Esophagus squamous epithelium (tissue), 5 donors: ENCODE measurements at regions not wholly inside any gene's neighbourhood (a gene's known extent, or its start where the extent isn't known, plus 50 kb on each side); places are given as distances from the start of the nearest gene placed in this dataset.

Experiments
- DNase-seq: peaks from one replicate; lab custom pipeline; 2025; lab: John Stamatoyannopoulos, UW
- H3K27ac ChIP-seq, 4 donors: fragments of 200-600 bp; sonication (generic); one replicate each; pipeline ENCODE4 v1.5.1; 2016 to 2019; ENCODE audit warnings: mild to moderate bottlenecking in 1 of 4
- H3K27me3 ChIP-seq, 4 donors: fragments of 200-600 bp; sonication (generic); 1 replicate in 3 of 4; 2 replicates in 1 of 4; pipeline versions ENCODE4 v1.5.1 to v1.6.0; 2017 to 2021; ENCODE audit warnings: antibody characterized with exemption in 1 of 4
- H3K36me3 ChIP-seq, 3 donors: fragments of 200-600 bp; sonication (generic); one replicate each; pipeline ENCODE4 v1.5.1; 2016 to 2019
- H3K4me1 ChIP-seq, 3 donors: fragments of 200-600 bp; sonication (generic); one replicate each; pipeline ENCODE4 v1.5.1; 2017 to 2019
- H3K4me3 ChIP-seq, 4 donors: fragments of 200-600 bp; sonication (generic); 1 replicate in 3 of 4; 2 replicates in 1 of 4; pipeline ENCODE4 v1.5.1; 2016 to 2019; ENCODE audit warnings: mild to moderate bottlenecking in 2 of 4, moderate library complexity in 1 of 4
- H3K9me3 ChIP-seq, 3 donors: fragments of 200-600 bp; sonication (generic); one replicate each; pipeline ENCODE4 v1.5.1; 2016 to 2019
- POLR2A ChIP-seq, 4 donors: fragments of 450-650 bp; IDR thresholded peaks; one replicate each; pipeline ENCODE4 v1.6.1; 2017; ENCODE audit warnings: antibody characterized with exemption in 4 of 4, mild to moderate bottlenecking in 4 of 4, moderate library complexity in 3 of 4
- WGBS, 2 donors: methylation state at CpG; one replicate each; pipeline ENCODE4 v1.1.5; 2018; 5-methylcytosine and 5-hydroxymethylcytosine counted together
- intact Hi-C: fragments of 100-400 bp; cut with DNase I; formaldehyde crosslinking; loops from one replicate; pipeline ENCODE4 v1.15.0; 2022
- TF ChIP-seq, protein P1 (sequence below), 6 experiments: fragments of 450-650 bp in 4 of 6; fragments of 200-600 bp in 2 of 6; sonication (generic) in 2 of 6; IDR thresholded peaks; one replicate each; pipeline ENCODE4 v1.5.1; 2016 to 2019; ENCODE audit warnings: antibody characterized with exemption in 6 of 6, mild to moderate bottlenecking in 4 of 6, moderate library complexity in 4 of 6
- donor health status: DM: yes; HTN: yes; CAD: no.

DNA sequence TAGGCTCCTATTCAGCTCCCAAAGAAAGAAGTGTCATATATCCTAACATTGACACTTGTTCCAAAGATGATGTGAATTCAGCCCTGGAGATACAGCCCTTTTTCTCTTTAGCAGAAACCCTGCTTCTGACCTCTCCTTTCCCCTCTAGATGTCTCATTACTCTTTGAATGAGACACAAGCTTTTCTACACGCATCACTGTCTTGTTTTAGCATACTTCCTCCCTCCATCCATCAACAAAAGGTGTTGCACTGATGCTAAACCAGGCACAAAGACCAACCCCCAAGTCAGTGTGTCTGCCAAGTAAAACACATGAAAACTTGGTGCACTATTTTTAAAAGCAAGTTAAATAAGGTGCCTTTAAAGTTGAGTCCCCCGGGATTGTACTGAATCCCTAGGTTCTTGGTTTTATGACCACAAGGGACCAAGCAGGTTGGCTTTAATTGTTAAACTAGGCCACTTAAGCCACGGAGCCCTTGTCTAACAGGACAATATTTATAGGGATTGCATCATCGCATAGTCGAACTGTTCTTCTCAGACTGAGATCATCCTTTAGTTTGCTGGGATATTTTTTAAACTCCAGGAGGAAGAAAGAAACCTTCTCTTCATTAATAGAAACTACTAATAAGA lies 101.0 kb upstream of the GUCA2B start:
- no peak overlapping the region for H3K27ac ChIP-seq
- intact Hi-C loops: no loop called here
- peaks cover 0 to 31% (median 2%) of the 10 kb centered on the region in 4 donors for H3K27me3 ChIP-seq
- peaks cover 0 to 3% (median 2%) of the 10 kb centered on the region in 3 donors for H3K9me3 ChIP-seq
- H3K36me3 ChIP-seq: no peaks in the 10 kb centered on the region
- H3K4me1 ChIP-seq: no peaks in the 10 kb centered on the region
- H3K4me3 ChIP-seq: no peak overlapping the region
- TF ChIP-seq POLR2A (IDR thresholded peaks at IDR 0.05): no peak
- TF ChIP-seq, protein P1, sequence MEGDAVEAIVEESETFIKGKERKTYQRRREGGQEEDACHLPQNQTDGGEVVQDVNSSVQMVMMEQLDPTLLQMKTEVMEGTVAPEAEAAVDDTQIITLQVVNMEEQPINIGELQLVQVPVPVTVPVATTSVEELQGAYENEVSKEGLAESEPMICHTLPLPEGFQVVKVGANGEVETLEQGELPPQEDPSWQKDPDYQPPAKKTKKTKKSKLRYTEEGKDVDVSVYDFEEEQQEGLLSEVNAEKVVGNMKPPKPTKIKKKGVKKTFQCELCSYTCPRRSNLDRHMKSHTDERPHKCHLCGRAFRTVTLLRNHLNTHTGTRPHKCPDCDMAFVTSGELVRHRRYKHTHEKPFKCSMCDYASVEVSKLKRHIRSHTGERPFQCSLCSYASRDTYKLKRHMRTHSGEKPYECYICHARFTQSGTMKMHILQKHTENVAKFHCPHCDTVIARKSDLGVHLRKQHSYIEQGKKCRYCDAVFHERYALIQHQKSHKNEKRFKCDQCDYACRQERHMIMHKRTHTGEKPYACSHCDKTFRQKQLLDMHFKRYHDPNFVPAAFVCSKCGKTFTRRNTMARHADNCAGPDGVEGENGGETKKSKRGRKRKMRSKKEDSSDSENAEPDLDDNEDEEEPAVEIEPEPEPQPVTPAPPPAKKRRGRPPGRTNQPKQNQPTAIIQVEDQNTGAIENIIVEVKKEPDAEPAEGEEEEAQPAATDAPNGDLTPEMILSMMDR (IDR thresholded peaks at IDR 0.05): no peak
- WGBS, 2 donors: 62 to 68% methylated on average over 5 of the region's 5 CpGs
- no peak for DNase-seq

DNA sequence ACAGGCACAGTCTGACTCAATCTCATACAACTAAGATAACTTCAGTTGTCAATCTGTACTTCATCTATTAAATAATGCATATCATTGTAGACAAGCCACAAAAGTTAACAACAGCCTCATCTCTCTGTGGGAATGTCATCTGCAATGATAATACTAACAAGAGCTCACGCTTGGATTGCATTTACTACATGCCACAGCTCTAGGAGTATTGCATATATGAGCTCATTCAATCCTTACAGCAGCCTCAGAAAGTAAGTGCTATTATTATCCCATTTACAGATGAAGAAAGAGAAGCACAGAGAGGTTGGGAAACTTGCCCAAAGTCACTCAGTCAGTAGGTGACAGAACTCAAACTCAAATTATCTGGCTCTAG lies 105.7 kb upstream of the GUCA2B start:
- no peak for TF ChIP-seq POLR2A (IDR thresholded peaks at IDR 0.05)
- TF ChIP-seq, protein P1 (IDR thresholded peaks at IDR 0.05): no peak
- Histone ChIP-seq H3K4me1 (no peaks in the 10 kb centered on the region), H3K27ac (no peak overlapping the region), H3K4me3 (no peak overlapping the region), H3K36me3 (no peaks in the 10 kb centered on the region), H3K27me3 (peaks cover 0 to 22% (median 0%) of the 10 kb centered on the region in 4 donors), H3K9me3 (no peaks in the 10 kb centered on the region)
- WGBS, 2 donors: 56 to 80% methylated on average over 1 of the region's 1 CpG
- DNase-seq: no peak
- intact Hi-C loops: no loop called here

DNA sequence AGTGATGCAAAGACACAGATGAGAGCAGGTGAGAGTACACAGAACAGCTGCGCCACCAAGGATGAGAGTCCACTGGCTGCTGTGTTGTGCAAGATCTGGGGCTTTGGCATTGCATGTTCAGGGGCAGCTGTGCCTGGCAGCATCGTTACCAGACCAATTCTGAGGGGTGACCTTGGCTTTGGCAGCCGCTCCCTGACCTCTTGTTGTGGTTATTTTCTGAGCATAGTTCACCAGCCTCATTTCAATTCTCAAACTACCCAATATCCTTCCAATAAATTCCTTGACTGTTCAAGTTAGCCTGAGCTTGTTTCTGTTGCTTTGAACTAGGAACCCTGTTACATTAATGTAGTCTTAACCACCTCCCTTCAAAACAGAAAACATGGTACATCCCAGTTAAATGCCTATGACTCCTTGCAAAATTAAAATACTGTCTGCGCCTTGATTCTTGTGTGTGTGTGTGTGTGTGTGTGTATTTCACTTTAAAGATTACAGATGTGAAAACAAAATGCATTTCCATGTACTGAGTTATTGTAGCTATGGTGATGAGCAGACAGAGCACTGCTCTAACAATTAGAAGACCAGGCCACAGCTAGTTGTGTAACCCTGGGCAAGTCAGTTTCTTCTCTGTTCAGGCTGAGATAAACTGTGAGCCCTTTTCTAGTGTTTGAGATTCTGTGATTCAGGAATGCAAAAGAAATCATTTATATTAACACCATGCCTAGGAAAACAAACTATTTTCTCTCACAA lies 106.3 kb upstream of the GUCA2B start:
- Histone ChIP-seq H3K36me3 (no peaks in the 10 kb centered on the region), H3K27ac (no peak overlapping the region), H3K9me3 (no peaks in the 10 kb centered on the region), H3K4me1 (no peaks in the 10 kb centered on the region), H3K27me3 (peaks cover 0 to 22% (median 0%) of the 10 kb centered on the region in 4 donors), H3K4me3 (no peak overlapping the region)
- intact Hi-C loops: no loop called here
- DNase-seq: no peak
- TF ChIP-seq POLR2A (IDR thresholded peaks at IDR 0.05): no peak
- TF ChIP-seq, protein P1 (IDR thresholded peaks at IDR 0.05): no peak
- 80 to 83% methylated on average over 4 of the region's 4 CpGs for WGBS, 2 donors

DNA sequence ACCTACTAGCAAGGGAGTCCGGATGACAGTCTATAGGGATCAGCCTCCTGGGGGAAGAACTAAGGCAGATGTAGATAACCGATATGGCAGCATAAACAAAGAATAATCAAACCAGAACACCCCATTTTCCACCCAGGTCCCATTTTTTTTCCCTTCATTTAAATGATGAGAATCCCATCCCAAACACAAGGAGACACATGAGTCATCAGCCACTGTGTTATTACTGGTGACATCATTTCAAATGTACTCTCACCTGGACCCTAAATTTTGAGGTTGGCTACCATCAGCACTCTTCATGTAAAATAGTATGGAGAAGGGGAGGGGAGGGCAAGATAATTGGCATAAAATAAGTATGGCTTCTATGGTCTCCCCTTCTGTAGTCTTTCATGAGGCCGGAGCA lies 108.9 kb upstream of the GUCA2B start:
- no peak overlapping the region for H3K4me3 ChIP-seq
- 92 to 100% methylated on average over 3 of the region's 3 CpGs for WGBS, 2 donors
- H3K27me3 ChIP-seq: no peaks in the 10 kb centered on the region
- no peaks in the 10 kb centered on the region for H3K9me3 ChIP-seq
- no peak for DNase-seq
- no peaks in the 10 kb centered on the region for H3K4me1 ChIP-seq
- TF ChIP-seq, protein P1 (IDR thresholded peaks at IDR 0.05): no peak
- no peak for TF ChIP-seq POLR2A (IDR thresholded peaks at IDR 0.05)
- intact Hi-C loops: no loop called here
- no peaks in the 10 kb centered on the region for H3K36me3 ChIP-seq
- H3K27ac ChIP-seq: no peak overlapping the region

DNA sequence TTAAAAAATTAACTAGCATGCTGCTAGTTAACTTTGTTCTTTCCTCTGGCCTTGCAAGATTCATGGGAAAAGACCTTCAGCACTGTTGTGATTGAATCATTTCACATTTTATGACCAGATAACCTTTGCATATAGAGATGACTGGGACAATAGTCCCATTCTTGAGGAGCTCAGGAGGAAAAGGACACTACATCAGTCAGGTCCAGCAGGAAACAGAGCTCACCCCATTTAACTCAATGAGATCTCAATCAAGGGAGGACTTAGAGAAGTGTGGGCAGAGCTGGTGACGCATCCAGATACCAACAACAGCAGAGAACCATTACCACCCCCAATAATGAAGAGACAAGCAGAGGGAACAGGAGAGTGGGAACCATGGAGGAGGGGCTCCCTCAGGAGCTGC lies 109.4 kb upstream of the GUCA2B start:
- Histone ChIP-seq H3K4me3 (no peak overlapping the region), H3K9me3 (no peaks in the 10 kb centered on the region), H3K36me3 (no peaks in the 10 kb centered on the region), H3K4me1 (no peaks in the 10 kb centered on the region), H3K27me3 (no peaks in the 10 kb centered on the region), H3K27ac (no peak overlapping the region)
- intact Hi-C loops: no loop called here
- 83 to 86% methylated on average over 1 of the region's 1 CpG for WGBS, 2 donors
- DNase-seq: no peak
- TF ChIP-seq POLR2A (IDR thresholded peaks at IDR 0.05): no peak
- TF ChIP-seq, protein P1 (IDR thresholded peaks at IDR 0.05): no peak
